ENCODE measurements at regions not wholly inside any gene's neighbourhood (a gene's known extent, or its start where the extent isn't known, plus 50 kb on each side); places are given as distances from the start of the nearest gene placed in this dataset.
A peak's percentile ranks its signal among the peaks of the same experiment; 100 is the strongest.

DNA sequence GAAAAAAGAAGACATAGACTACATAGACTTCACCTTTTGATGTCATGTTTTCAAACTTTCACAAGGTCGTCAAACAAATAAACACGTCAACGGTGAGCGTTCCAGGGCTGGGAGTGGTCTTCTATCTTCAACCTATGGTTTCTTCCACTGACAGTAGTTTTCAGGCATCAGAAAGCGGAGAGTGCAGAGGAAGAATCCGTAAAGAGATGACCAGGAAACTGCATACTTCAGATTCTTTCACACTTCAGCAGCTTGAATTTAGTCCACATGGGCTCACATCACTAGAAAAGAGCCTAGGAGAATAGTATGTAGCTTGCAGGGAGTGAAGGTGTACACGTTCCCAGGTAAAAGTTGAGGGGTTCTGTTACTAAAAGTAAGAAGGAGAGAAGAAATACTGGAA lies 58.5 kb downstream of the NPY1R start:
- 78 to 86% (median 84%) methylated on average over 7 of the region's 7 CpGs for WGBS, 5 donors
- no peak for TF ChIP-seq POLR2AphosphoS5 (IDR thresholded peaks at IDR 0.05)
- TF ChIP-seq, protein P1, sequence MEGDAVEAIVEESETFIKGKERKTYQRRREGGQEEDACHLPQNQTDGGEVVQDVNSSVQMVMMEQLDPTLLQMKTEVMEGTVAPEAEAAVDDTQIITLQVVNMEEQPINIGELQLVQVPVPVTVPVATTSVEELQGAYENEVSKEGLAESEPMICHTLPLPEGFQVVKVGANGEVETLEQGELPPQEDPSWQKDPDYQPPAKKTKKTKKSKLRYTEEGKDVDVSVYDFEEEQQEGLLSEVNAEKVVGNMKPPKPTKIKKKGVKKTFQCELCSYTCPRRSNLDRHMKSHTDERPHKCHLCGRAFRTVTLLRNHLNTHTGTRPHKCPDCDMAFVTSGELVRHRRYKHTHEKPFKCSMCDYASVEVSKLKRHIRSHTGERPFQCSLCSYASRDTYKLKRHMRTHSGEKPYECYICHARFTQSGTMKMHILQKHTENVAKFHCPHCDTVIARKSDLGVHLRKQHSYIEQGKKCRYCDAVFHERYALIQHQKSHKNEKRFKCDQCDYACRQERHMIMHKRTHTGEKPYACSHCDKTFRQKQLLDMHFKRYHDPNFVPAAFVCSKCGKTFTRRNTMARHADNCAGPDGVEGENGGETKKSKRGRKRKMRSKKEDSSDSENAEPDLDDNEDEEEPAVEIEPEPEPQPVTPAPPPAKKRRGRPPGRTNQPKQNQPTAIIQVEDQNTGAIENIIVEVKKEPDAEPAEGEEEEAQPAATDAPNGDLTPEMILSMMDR (IDR thresholded peaks at IDR 0.05), result no peak
- no peak for TF ChIP-seq EP300 (IDR thresholded peaks at IDR 0.05)
- no peak for TF ChIP-seq POLR2A (IDR thresholded peaks at IDR 0.05)
- H3K27ac ChIP-seq, result no peak overlapping the region
- H3K9me3 ChIP-seq, result no peaks in the 10 kb centered on the region
- no peaks in the 10 kb centered on the region for H3K4me1 ChIP-seq
- H3K36me3 ChIP-seq, result no peaks in the 10 kb centered on the region
- H3K27me3 ChIP-seq, result no peaks in the 10 kb centered on the region
- H3K4me3 ChIP-seq, result no peak overlapping the region
- DNase-seq, result no peak
- intact Hi-C loops (cut with DNase I; ENCODE audit: low total_unique reads), result no loop called here

GRCh38 chr4:163273203-163273602 lies 59.2 kb downstream of the NPY1R start:
- TF ChIP-seq POLR2A (IDR thresholded peaks at IDR 0.05), result no peak
- Histone ChIP-seq H3K27me3 (no peaks in the 10 kb centered on the region), H3K4me1 (no peaks in the 10 kb centered on the region), H3K4me3 (no peak overlapping the region), H3K27ac (no peak overlapping the region), H3K9me3 (no peaks in the 10 kb centered on the region), H3K36me3 (no peaks in the 10 kb centered on the region)
- intact Hi-C loops (cut with DNase I; ENCODE audit: low total_unique reads), result no loop called here
- WGBS, 5 donors, result 65 to 84% (median 78%) methylated on average over 1 of the region's 1 CpG
- DNase-seq, result no peak

GRCh38 chr4:163271555-163272127 lies 60.8 kb downstream of the NPY1R start:
- intact Hi-C loops (cut with DNase I; ENCODE audit: low total_unique reads), result no loop called here

GRCh38 chr4:163269869-163270268 lies 62.5 kb downstream of the NPY1R start:
- no peak overlapping the region for H3K4me3 ChIP-seq
- H3K27me3 ChIP-seq, result no peaks in the 10 kb centered on the region
- no peaks in the 10 kb centered on the region for H3K4me1 ChIP-seq
- no peaks in the 10 kb centered on the region for H3K36me3 ChIP-seq
- 72 to 82% (median 76%) methylated on average over 5 of the region's 5 CpGs for WGBS, 5 donors
- TF ChIP-seq POLR2A (IDR thresholded peaks at IDR 0.05), result no peak
- no peak for TF ChIP-seq EP300 (IDR thresholded peaks at IDR 0.05)
- no peak for TF ChIP-seq POLR2AphosphoS5 (IDR thresholded peaks at IDR 0.05)
- TF ChIP-seq, protein P1 (IDR thresholded peaks at IDR 0.05), result no peak
- no peaks in the 10 kb centered on the region for H3K9me3 ChIP-seq
- intact Hi-C loops (cut with DNase I; ENCODE audit: low total_unique reads), result no loop called here
- H3K27ac ChIP-seq, result no peak overlapping the region
- DNase-seq, result no peak

More at GRCh38 chr4:163271555-163272127, 60.8 kb downstream of the NPY1R start:
- Histone ChIP-seq H3K4me3 (no peak overlapping the region), H3K27me3 (no peaks in the 10 kb centered on the region), H3K4me1 (no peaks in the 10 kb centered on the region), H3K27ac (no peak overlapping the region), H3K9me3 (no peaks in the 10 kb centered on the region), H3K36me3 (no peaks in the 10 kb centered on the region)
- DNase-seq, result no peak
- WGBS, 5 donors, result 38 to 54% (median 40%) methylated on average over 2 of the region's 2 CpGs
- no peak for TF ChIP-seq POLR2AphosphoS5 (IDR thresholded peaks at IDR 0.05)
- TF ChIP-seq, protein P1 (IDR thresholded peaks at IDR 0.05), result no peak
- no peak for TF ChIP-seq EP300 (IDR thresholded peaks at IDR 0.05)
- no peak for TF ChIP-seq POLR2A (IDR thresholded peaks at IDR 0.05)

DNA sequence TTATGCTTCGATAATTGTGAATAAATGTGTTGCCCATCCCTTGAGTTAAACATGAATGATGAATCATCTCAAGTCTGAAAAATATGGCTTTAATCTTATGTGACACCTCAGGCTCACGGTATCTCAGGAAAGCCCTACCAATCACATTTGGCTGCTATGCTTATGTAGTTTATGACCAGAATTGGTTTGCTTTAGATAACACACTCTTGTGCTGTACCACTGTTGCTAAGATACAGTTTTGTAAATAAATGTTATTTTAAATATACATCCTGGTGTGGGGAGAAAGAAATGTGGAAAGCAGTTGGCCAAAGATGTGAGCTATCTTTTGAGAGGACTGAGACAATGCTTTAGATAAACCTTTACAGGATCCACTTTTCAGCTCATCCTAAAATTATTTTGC lies 63.2 kb downstream of the NPY1R start:
- Histone ChIP-seq H3K4me1 (no peaks in the 10 kb centered on the region), H3K9me3 (no peaks in the 10 kb centered on the region), H3K27ac (no peak overlapping the region), H3K36me3 (no peaks in the 10 kb centered on the region), H3K27me3 (no peaks in the 10 kb centered on the region), H3K4me3 (no peak overlapping the region)
- DNase-seq, result peak in 1 of 2 donors; percentile 50
- intact Hi-C loops (cut with DNase I; ENCODE audit: low total_unique reads), result no loop called here
- TF ChIP-seq EP300 (IDR thresholded peaks at IDR 0.05) (no peak), POLR2A (IDR thresholded peaks at IDR 0.05) (no peak), POLR2AphosphoS5 (IDR thresholded peaks at IDR 0.05) (no peak)
- TF ChIP-seq, protein P1 (IDR thresholded peaks at IDR 0.05), result no peak
- WGBS, 5 donors, result 26 to 48% (median 33%) methylated on average over 2 of the region's 2 CpGs
